CD8-positive, alpha-beta memory T cell (primary cell): ENCODE measurements at regions not wholly inside any gene's neighbourhood (a gene's known extent, or its start where the extent isn't known, plus 50 kb on each side); places are given as distances from the start of the nearest gene placed in this dataset.

ENCODE experiments used
- CTCF ChIA-PET: fragments of 350-600 bp; sonication (Branson Sonifier 250); formaldehyde crosslinking; loops from one replicate; lab custom pipeline; 2021; ENCODE audit warnings: antibody characterized with exemption; lab: Charles Lee
- POLR2A ChIA-PET: fragments of 350-600 bp; sonication (Branson Sonifier 250); formaldehyde crosslinking; loops from one replicate; lab custom pipeline; 2021; ENCODE audit warnings: antibody characterized with exemption; lab: Charles Lee
- DNase-seq, 5 donors: peaks; one replicate each; pipeline versions ENCODE4 v3.0.0 to v3.0.0-alpha.2; 2020 to 2022; ENCODE audit warnings: mixed read lengths in 1 of 5
- H3K27ac ChIP-seq: one replicate; pipeline ENCODE4 v1.7.0; 2013; ENCODE audit warnings: low read depth, mild to moderate bottlenecking, low read length, moderate library complexity
- H3K27me3 ChIP-seq: 2 replicates; pipeline ENCODE4 v1.7.0; 2013; ENCODE audit warnings: low read length, mild to moderate bottlenecking; ENCODE audit not compliant: insufficient read depth, poor library complexity, severe bottlenecking
- H3K36me3 ChIP-seq: 2 replicates; pipeline ENCODE4 v1.7.0; 2013; ENCODE audit warnings: mild to moderate bottlenecking, low read length, moderate library complexity; ENCODE audit not compliant: insufficient read depth
- H3K4me1 ChIP-seq: 2 replicates; pipeline ENCODE4 v1.7.0; 2013; ENCODE audit warnings: mild to moderate bottlenecking, low read length, moderate library complexity; ENCODE audit not compliant: insufficient read depth
- H3K4me3 ChIP-seq: 2 replicates; pipeline ENCODE4 v1.7.0; 2013; ENCODE audit warnings: mild to moderate bottlenecking, low read length
- H3K9me3 ChIP-seq: 2 replicates; pipeline ENCODE4 v1.7.0; 2013; ENCODE audit warnings: mild to moderate bottlenecking, low read length
- H3K27ac Mint-ChIP-seq, 8 donors: one replicate each; pipeline ENCODE4 v1.8.0; 2020 to 2021; ENCODE audit warnings: mixed read lengths in 8 of 8, mild to moderate bottlenecking in 6 of 8, inconsistent platforms in 3 of 8, moderate library complexity in 3 of 8
- H3K27me3 Mint-ChIP-seq, 2 donors: one replicate each; pipeline ENCODE4 v1.8.0; 2020 to 2021; ENCODE audit warnings: mixed read lengths in 2 of 2, mild to moderate bottlenecking in 1 of 2, moderate library complexity in 1 of 2
- H3K36me3 Mint-ChIP-seq, 3 donors: one replicate each; pipeline ENCODE4 v1.8.0; 2020 to 2021; ENCODE audit warnings: mixed read lengths in 3 of 3, inconsistent platforms in 1 of 3, mild to moderate bottlenecking in 1 of 3
- H3K4me1 Mint-ChIP-seq, 3 donors: one replicate each; pipeline ENCODE4 v1.8.0; 2020 to 2021; ENCODE audit warnings: mixed read lengths in 3 of 3, inconsistent platforms in 1 of 3, mild to moderate bottlenecking in 1 of 3
- H3K4me3 Mint-ChIP-seq, 7 donors: one replicate each; pipeline ENCODE4 v1.8.0; 2020 to 2021; ENCODE audit warnings: mixed read lengths in 7 of 7, mild to moderate bottlenecking in 6 of 7, moderate library complexity in 4 of 7, inconsistent platforms in 2 of 7
- H3K9me3 Mint-ChIP-seq, 5 donors: one replicate each; pipeline ENCODE4 v1.8.0; 2020 to 2022; ENCODE audit warnings: mixed read lengths in 5 of 5, mild to moderate bottlenecking in 3 of 5, moderate library complexity in 2 of 5, inconsistent platforms in 1 of 5

- Mint-ChIP-seq H3K36me3 (no peaks in the 10 kb centered on the region), H3K27me3 (peaks cover 6 to 13% of the 10 kb centered on the region in 2 donors), H3K9me3 (no peaks in the 10 kb centered on the region), H3K27ac (no peak overlapping the region), H3K4me3 (no peak overlapping the region), H3K4me1 (no peaks in the 10 kb centered on the region)
- Histone ChIP-seq H3K27ac (no peak overlapping the region), H3K27me3 (no peaks in the 10 kb centered on the region), H3K36me3 (no peaks in the 10 kb centered on the region), H3K9me3 (no peaks in the 10 kb centered on the region), H3K4me1 (no peaks in the 10 kb centered on the region), H3K4me3 (no peak overlapping the region)
- CTCF ChIA-PET: no interaction called here
- POLR2A ChIA-PET: no interaction called here
- no peak for DNase-seq
Measured at GRCh38 chr2:39542523-39542922, 105.4 kb upstream of the MAP4K3 start.

- Histone ChIP-seq H3K27me3 (no peaks in the 10 kb centered on the region), H3K4me1 (no peaks in the 10 kb centered on the region), H3K9me3 (no peaks in the 10 kb centered on the region), H3K4me3 (no peak overlapping the region), H3K36me3 (no peaks in the 10 kb centered on the region), H3K27ac (no peak overlapping the region)
- no peaks in the 10 kb centered on the region for H3K36me3 Mint-ChIP-seq
- H3K27me3 Mint-ChIP-seq: peaks cover 0 to 13% of the 10 kb centered on the region in 2 donors
- no peaks in the 10 kb centered on the region for H3K4me1 Mint-ChIP-seq
- no peak overlapping the region for H3K27ac Mint-ChIP-seq
- CTCF ChIA-PET: no interaction called here
- H3K4me3 Mint-ChIP-seq: no peak overlapping the region
- no peaks in the 10 kb centered on the region for H3K9me3 Mint-ChIP-seq
- DNase-seq: no peak
- POLR2A ChIA-PET: no interaction called here
Measured at GRCh38 chr2:39545957-39546356, 108.9 kb upstream of the MAP4K3 start.

GRCh38 chr2:39546409-39546808, 109.3 kb upstream of the MAP4K3 start:
- Mint-ChIP-seq H3K4me1 (no peaks in the 10 kb centered on the region), H3K27ac (no peak overlapping the region), H3K9me3 (no peaks in the 10 kb centered on the region), H3K4me3 (no peak overlapping the region), H3K36me3 (no peaks in the 10 kb centered on the region), H3K27me3 (peaks cover 0 to 13% of the 10 kb centered on the region in 2 donors)
- Histone ChIP-seq H3K27me3 (no peaks in the 10 kb centered on the region), H3K4me3 (no peak overlapping the region), H3K27ac (no peak overlapping the region), H3K36me3 (no peaks in the 10 kb centered on the region), H3K9me3 (no peaks in the 10 kb centered on the region), H3K4me1 (no peaks in the 10 kb centered on the region)
- CTCF ChIA-PET: no interaction called here
- no peak for DNase-seq
- POLR2A ChIA-PET: no interaction called here

- Mint-ChIP-seq H3K27me3 (peaks cover 0 to 9% of the 10 kb centered on the region in 2 donors), H3K4me1 (no peaks in the 10 kb centered on the region), H3K27ac (no peak overlapping the region), H3K36me3 (no peaks in the 10 kb centered on the region), H3K4me3 (no peak overlapping the region), H3K9me3 (no peaks in the 10 kb centered on the region)
- Histone ChIP-seq H3K4me3 (no peak overlapping the region), H3K27me3 (no peaks in the 10 kb centered on the region), H3K36me3 (no peaks in the 10 kb centered on the region), H3K27ac (no peak overlapping the region), H3K4me1 (no peaks in the 10 kb centered on the region), H3K9me3 (no peaks in the 10 kb centered on the region)
- no peak for DNase-seq
- CTCF ChIA-PET: no interaction called here
- POLR2A ChIA-PET: no interaction called here
Measured at GRCh38 chr2:39546937-39547336, 109.9 kb upstream of the MAP4K3 start.

GRCh38 chr2:39547811-39548719, 111.0 kb upstream of the MAP4K3 start:
- H3K4me1 Mint-ChIP-seq: no peaks in the 10 kb centered on the region
- no peak for DNase-seq
- no peak overlapping the region for H3K4me3 ChIP-seq

GRCh38 chr2:39549000-39549399, 111.9 kb upstream of the MAP4K3 start:
- peaks cover 0 to 5% of the 10 kb centered on the region in 2 donors for H3K27me3 Mint-ChIP-seq
- no peaks in the 10 kb centered on the region for H3K27me3 ChIP-seq
- H3K9me3 Mint-ChIP-seq: no peaks in the 10 kb centered on the region
- no peaks in the 10 kb centered on the region for H3K36me3 Mint-ChIP-seq
- no peak overlapping the region for H3K4me3 ChIP-seq
- H3K4me3 Mint-ChIP-seq: no peak overlapping the region
- no peak overlapping the region for H3K27ac Mint-ChIP-seq
- H3K27ac ChIP-seq: no peak overlapping the region
- H3K4me1 Mint-ChIP-seq: no peaks in the 10 kb centered on the region
- no peak for DNase-seq
- no peaks in the 10 kb centered on the region for H3K9me3 ChIP-seq
- no peaks in the 10 kb centered on the region for H3K36me3 ChIP-seq
- ChIA-PET POLR2A (no interaction called here), CTCF (no interaction called here)
- H3K4me1 ChIP-seq: no peaks in the 10 kb centered on the region

More at GRCh38 chr2:39547811-39548719, 111.0 kb upstream of the MAP4K3 start:
- H3K4me1 ChIP-seq: no peaks in the 10 kb centered on the region
- H3K9me3 ChIP-seq: no peaks in the 10 kb centered on the region
- CTCF ChIA-PET: no interaction called here
- Mint-ChIP-seq H3K4me3 (no peak overlapping the region), H3K9me3 (no peaks in the 10 kb centered on the region), H3K36me3 (no peaks in the 10 kb centered on the region), H3K27me3 (peaks cover 0 to 5% of the 10 kb centered on the region in 2 donors), H3K27ac (no peak overlapping the region)
- no peaks in the 10 kb centered on the region for H3K27me3 ChIP-seq
- no peaks in the 10 kb centered on the region for H3K36me3 ChIP-seq
- POLR2A ChIA-PET: no interaction called here
- H3K27ac ChIP-seq: no peak overlapping the region

GRCh38 chr2:39549718-39550464, 112.8 kb upstream of the MAP4K3 start:
- no peaks in the 10 kb centered on the region for H3K9me3 Mint-ChIP-seq
- no peak overlapping the region for H3K4me3 ChIP-seq
- H3K27ac ChIP-seq: no peak overlapping the region
- H3K27ac Mint-ChIP-seq: no peak overlapping the region
- no peaks in the 10 kb centered on the region for H3K9me3 ChIP-seq
- ChIA-PET CTCF (no interaction called here), POLR2A (no interaction called here)
- H3K36me3 ChIP-seq: no peaks in the 10 kb centered on the region
- no peaks in the 10 kb centered on the region for H3K4me1 Mint-ChIP-seq
- H3K4me3 Mint-ChIP-seq: no peak overlapping the region
- H3K36me3 Mint-ChIP-seq: no peaks in the 10 kb centered on the region
- no peaks in the 10 kb centered on the region for H3K4me1 ChIP-seq
- no peaks in the 10 kb centered on the region for H3K27me3 ChIP-seq
- H3K27me3 Mint-ChIP-seq: peaks cover 0 to 4% of the 10 kb centered on the region in 2 donors
- no peak for DNase-seq

- POLR2A ChIA-PET: no interaction called here
- Histone ChIP-seq H3K4me1 (no peaks in the 10 kb centered on the region), H3K27ac (no peak overlapping the region), H3K4me3 (no peak overlapping the region), H3K9me3 (no peaks in the 10 kb centered on the region), H3K36me3 (no peaks in the 10 kb centered on the region), H3K27me3 (no peaks in the 10 kb centered on the region)
- no peak overlapping the region for H3K4me3 Mint-ChIP-seq
- no peak overlapping the region for H3K27ac Mint-ChIP-seq
- no peaks in the 10 kb centered on the region for H3K36me3 Mint-ChIP-seq
- H3K9me3 Mint-ChIP-seq: no peaks in the 10 kb centered on the region
- H3K4me1 Mint-ChIP-seq: no peaks in the 10 kb centered on the region
- no peak for DNase-seq
- CTCF ChIA-PET: no interaction called here
- no peaks in the 10 kb centered on the region for H3K27me3 Mint-ChIP-seq
Measured at GRCh38 chr2:39550701-39551285, 113.7 kb upstream of the MAP4K3 start.
